ENCODE measurements at regions not wholly inside any gene's neighbourhood (a gene's known extent, or its start where the extent isn't known, plus 50 kb on each side); places are given as distances from the start of the nearest gene placed in this dataset.

- Histone ChIP-seq H3K4me2 (no peak overlapping the region), H3K9me3 (replicated peaks in 1 of 11) (no peaks in the 10 kb centered on the region), H4K20me1 (no peaks in the 10 kb centered on the region), H3K36me3 (no peaks in the 10 kb centered on the region), H3K4me3 (no peak overlapping the region), H3K27me3 (no peaks in the 10 kb centered on the region), H3K4me1 (peaks cover 2 to 18% (median 6%) of the 10 kb centered on the region in 10 experiments; a peak in 19 of 20 replicates), H3K9ac (no peak overlapping the region), H3K27ac (no peak overlapping the region)
- no peak for TF ChIP-seq Cebpa-rat (IDR thresholded peaks at IDR 0.05)
Observed at GRCh38 chr6:164690702-164691500, 618.5 kb downstream of the C6orf118 start.

- peaks cover 0 to 11% (median 0%) of the 10 kb centered on the region in 10 experiments; a peak in 8 of 20 replicates for H3K4me1 ChIP-seq
- TF ChIP-seq Cebpa-rat (IDR thresholded peaks at IDR 0.05) = no peak
- no peak overlapping the region for H3K4me3 ChIP-seq
- no peak overlapping the region for H3K27ac ChIP-seq
- no peak overlapping the region for H3K9ac ChIP-seq
- no peaks in the 10 kb centered on the region for H3K36me3 ChIP-seq
- no peak overlapping the region for H3K4me2 ChIP-seq
- H4K20me1 ChIP-seq = no peaks in the 10 kb centered on the region
- H3K27me3 ChIP-seq = no peaks in the 10 kb centered on the region
- no peaks in the 10 kb centered on the region for H3K9me3 ChIP-seq (replicated peaks in 1 of 11)
Observed at GRCh38 chr6:164690241-164690640, 619.2 kb downstream of the C6orf118 start.

GRCh38 chr6:164665328-164665727, 644.1 kb downstream of the C6orf118 start:
- Histone ChIP-seq H3K9me3 (replicated peaks in 1 of 11) (no peaks in the 10 kb centered on the region), H4K20me1 (no peaks in the 10 kb centered on the region), H3K27ac (no peak overlapping the region), H3K36me3 (no peaks in the 10 kb centered on the region), H3K4me1 (no peaks in the 10 kb centered on the region), H3K27me3 (no peaks in the 10 kb centered on the region), H3K4me2 (no peak overlapping the region), H3K9ac (no peak overlapping the region), H3K4me3 (no peak overlapping the region)
- no peak for TF ChIP-seq Cebpa-rat (IDR thresholded peaks at IDR 0.05)

GRCh38 chr6:164663634-164664033, 645.8 kb downstream of the C6orf118 start:
- H3K9ac ChIP-seq = no peak overlapping the region
- H3K4me2 ChIP-seq = no peak overlapping the region
- H4K20me1 ChIP-seq = no peaks in the 10 kb centered on the region
- H3K4me1 ChIP-seq = no peaks in the 10 kb centered on the region
- H3K4me3 ChIP-seq = no peak overlapping the region
- no peaks in the 10 kb centered on the region for H3K27me3 ChIP-seq
- no peaks in the 10 kb centered on the region for H3K9me3 ChIP-seq (replicated peaks in 1 of 11)
- no peak overlapping the region for H3K27ac ChIP-seq
- no peak for TF ChIP-seq Cebpa-rat (IDR thresholded peaks at IDR 0.05)
- H3K36me3 ChIP-seq = no peaks in the 10 kb centered on the region

GRCh38 chr6:164661716-164662115, 647.7 kb downstream of the C6orf118 start:
- no peaks in the 10 kb centered on the region for H3K4me1 ChIP-seq
- no peak overlapping the region for H3K4me2 ChIP-seq
- TF ChIP-seq Cebpa-rat (IDR thresholded peaks at IDR 0.05) = no peak
- H3K36me3 ChIP-seq = no peaks in the 10 kb centered on the region
- no peaks in the 10 kb centered on the region for H3K9me3 ChIP-seq (replicated peaks in 1 of 11)
- no peak overlapping the region for H3K4me3 ChIP-seq
- no peak overlapping the region for H3K27ac ChIP-seq
- no peak overlapping the region for H3K9ac ChIP-seq
- no peaks in the 10 kb centered on the region for H4K20me1 ChIP-seq
- no peaks in the 10 kb centered on the region for H3K27me3 ChIP-seq

GRCh38 chr6:164660781-164661180, 648.6 kb downstream of the C6orf118 start:
- H3K27me3 ChIP-seq = no peaks in the 10 kb centered on the region
- H3K9ac ChIP-seq = no peak overlapping the region
- no peak overlapping the region for H3K4me3 ChIP-seq
- H3K9me3 ChIP-seq (replicated peaks in 1 of 11) = no peaks in the 10 kb centered on the region
- no peaks in the 10 kb centered on the region for H3K4me1 ChIP-seq
- H3K36me3 ChIP-seq = no peaks in the 10 kb centered on the region
- no peak for TF ChIP-seq Cebpa-rat (IDR thresholded peaks at IDR 0.05)
- no peaks in the 10 kb centered on the region for H4K20me1 ChIP-seq
- no peak overlapping the region for H3K27ac ChIP-seq
- no peak overlapping the region for H3K4me2 ChIP-seq

- no peaks in the 10 kb centered on the region for H3K27me3 ChIP-seq
- no peak overlapping the region for H3K4me3 ChIP-seq
- H3K9ac ChIP-seq = no peak overlapping the region
- H3K4me1 ChIP-seq = peaks cover 5 to 12% (median 8%) of the 10 kb centered on the region in 10 experiments; a peak in 16 of 20 replicates
- no peak for TF ChIP-seq Cebpa-rat (IDR thresholded peaks at IDR 0.05)
- H3K4me2 ChIP-seq = peak overlapping the region; percentile 8 to 52 (median 36); a peak in 16 of 22 replicates
- H3K9me3 ChIP-seq (replicated peaks in 1 of 11) = no peaks in the 10 kb centered on the region; a peak in 1 of 22 replicates
- no peaks in the 10 kb centered on the region for H3K36me3 ChIP-seq
- H4K20me1 ChIP-seq = no peaks in the 10 kb centered on the region
- H3K27ac ChIP-seq = peak overlapping the region in 1 of 11 experiments; percentile 10; a peak in 1 of 22 replicates
Observed at GRCh38 chr6:164640956-164641355, 668.4 kb downstream of the C6orf118 start.

GRCh38 chr6:164628302-164628931, 681.0 kb downstream of the C6orf118 start:
- Histone ChIP-seq H3K4me1 (no peaks in the 10 kb centered on the region), H3K27me3 (no peaks in the 10 kb centered on the region), H3K9ac (no peak overlapping the region), H3K4me3 (no peak overlapping the region), H3K9me3 (replicated peaks in 1 of 11) (peaks cover 0 to 3% (median 0%) of the 10 kb centered on the region in 11 experiments; a peak in 1 of 22 replicates), H3K36me3 (no peaks in the 10 kb centered on the region), H3K4me2 (no peak overlapping the region), H3K27ac (no peak overlapping the region), H4K20me1 (no peaks in the 10 kb centered on the region)
- no peak for TF ChIP-seq Cebpa-rat (IDR thresholded peaks at IDR 0.05)

- H3K36me3 ChIP-seq = no peaks in the 10 kb centered on the region
- no peaks in the 10 kb centered on the region for H4K20me1 ChIP-seq
- no peaks in the 10 kb centered on the region for H3K9me3 ChIP-seq (replicated peaks in 1 of 11)
- TF ChIP-seq Cebpa-rat (IDR thresholded peaks at IDR 0.05) = no peak
- no peaks in the 10 kb centered on the region for H3K27me3 ChIP-seq
- no peak overlapping the region for H3K4me2 ChIP-seq
- no peak overlapping the region for H3K9ac ChIP-seq
- H3K4me3 ChIP-seq = no peak overlapping the region
- H3K27ac ChIP-seq = no peak overlapping the region
- no peaks in the 10 kb centered on the region for H3K4me1 ChIP-seq
Observed at GRCh38 chr6:164616917-164617524, 692.4 kb downstream of the C6orf118 start.

All from BLaER1 treated with 17β-estradiol and CSF1 and Interleukin-3, amounts not matched to agents 10 nM and 100 nM (cell line).